H9 (cell line): ENCODE measurements at regions not wholly inside any gene's neighbourhood (a gene's known extent, or its start where the extent isn't known, plus 50 kb on each side); places are given as distances from the start of the nearest gene placed in this dataset.

Source experiments
- DNase-seq: peaks from one replicate; pipeline ENCODE4 v3.0.0-alpha.2; 2017
- H2AFZ ChIP-seq: one replicate; pipeline ENCODE4 v1.6.1; 2013; ENCODE audit warnings: mild to moderate bottlenecking, low read length, control low read depth, moderate library complexity
- H2AK5ac ChIP-seq: 2 replicates; pipeline ENCODE4 v1.6.1; 2013; ENCODE audit warnings: low read length, control low read depth, mixed read lengths; ENCODE audit not compliant: insufficient read length
- H2BK120ac ChIP-seq: one replicate; pipeline ENCODE4 v1.6.1; 2013; ENCODE audit warnings: low read depth, mild to moderate bottlenecking, low read length, control low read depth, inconsistent platforms; ENCODE audit not compliant: poor library complexity, severe bottlenecking
- H2BK12ac ChIP-seq: 2 replicates; pipeline ENCODE4 v1.6.1; 2013; ENCODE audit warnings: low read length, control low read depth, mixed read lengths, low read depth; ENCODE audit not compliant: insufficient read length
- H2BK15ac ChIP-seq: 2 replicates; pipeline ENCODE4 v1.6.1; 2013; ENCODE audit warnings: low read depth, low read length, control low read depth
- H2BK20ac ChIP-seq: one replicate; pipeline ENCODE4 v1.6.1; 2013; ENCODE audit warnings: low read depth, mild to moderate bottlenecking, low read length, control low read depth, inconsistent platforms; ENCODE audit not compliant: poor library complexity, severe bottlenecking
- H2BK5ac ChIP-seq: 2 replicates; pipeline ENCODE4 v1.6.1; 2013; ENCODE audit warnings: low read length, control low read depth, mixed read lengths; ENCODE audit not compliant: insufficient read length
- H3K14ac ChIP-seq: 2 replicates; pipeline ENCODE4 v1.6.1; 2013; ENCODE audit warnings: low read length, control low read depth; ENCODE audit not compliant: insufficient read depth
- H3K18ac ChIP-seq: 2 replicates; pipeline ENCODE4 v1.6.1; 2013; ENCODE audit warnings: low read depth, mild to moderate bottlenecking, mixed read lengths, low read length, control low read depth; ENCODE audit not compliant: insufficient read length
- H3K23ac ChIP-seq: 2 replicates; pipeline ENCODE4 v1.6.1; 2013; ENCODE audit warnings: low read length, control low read depth, mixed read lengths, low read depth; ENCODE audit not compliant: insufficient read length
- H3K23me2 ChIP-seq: 2 replicates; pipeline ENCODE4 v1.6.1; 2013; ENCODE audit warnings: low read depth, mild to moderate bottlenecking, mixed read lengths, low read length, control low read depth; ENCODE audit not compliant: insufficient read length, poor library complexity, severe bottlenecking
- H3K27ac ChIP-seq: 2 replicates; pipeline ENCODE4 v1.5.1; 2013; ENCODE audit warnings: low read length, control low read depth, mixed read lengths, low read depth; ENCODE audit not compliant: insufficient read length
- H3K27me3 ChIP-seq: 2 replicates; pipeline ENCODE4 v1.6.1; 2013; ENCODE audit warnings: low read length, control low read depth, inconsistent platforms; ENCODE audit not compliant: insufficient read depth
- H3K4ac ChIP-seq: 2 replicates; pipeline ENCODE4 v1.6.1; 2013; ENCODE audit warnings: low read depth, mild to moderate bottlenecking, control low read depth, inconsistent platforms, low read length, moderate library complexity
- H3K4me1 ChIP-seq: 2 replicates; pipeline ENCODE4 v1.6.1; 2013; ENCODE audit warnings: low read length, control low read depth, inconsistent platforms; ENCODE audit not compliant: insufficient read depth
- H3K4me2 ChIP-seq: 2 replicates; pipeline ENCODE4 v1.6.1; 2013; ENCODE audit warnings: low read length, control low read depth, mixed read lengths; ENCODE audit not compliant: insufficient read length, insufficient read depth
- H3K56ac ChIP-seq: 2 replicates; pipeline ENCODE4 v1.6.1; 2013; ENCODE audit warnings: low read depth, mild to moderate bottlenecking, mixed read lengths, low read length, control low read depth; ENCODE audit not compliant: insufficient read length
- H3K79me1 ChIP-seq: 2 replicates; pipeline ENCODE4 v1.6.1; 2013; ENCODE audit warnings: low read depth, mild to moderate bottlenecking, moderate library complexity, low read length, control low read depth, inconsistent platforms; ENCODE audit not compliant: insufficient read depth, poor library complexity, severe bottlenecking
- H3K79me2 ChIP-seq: 2 replicates; pipeline ENCODE4 v1.6.1; 2013; ENCODE audit warnings: low read length, control low read depth, inconsistent platforms; ENCODE audit not compliant: insufficient read depth
- H3K9ac ChIP-seq: 2 replicates; pipeline ENCODE4 v1.6.1; 2013; ENCODE audit warnings: low read length, control low read depth, mixed read lengths; ENCODE audit not compliant: insufficient read length; ENCODE audit errors: extremely low read depth
- H3K9me3 ChIP-seq: one replicate; pipeline ENCODE4 v1.6.1; 2013; ENCODE audit warnings: low read depth, low read length, inconsistent platforms; ENCODE audit not compliant: control insufficient read depth
- H3T11ph ChIP-seq: one replicate; pipeline ENCODE4 v1.6.1; 2013; ENCODE audit warnings: mild to moderate bottlenecking, low read length, control low read depth, inconsistent platforms
- H4K20me1 ChIP-seq: one replicate; pipeline ENCODE4 v1.6.1; 2013; ENCODE audit not compliant: control insufficient read depth, insufficient read length, insufficient read depth
- H4K5ac ChIP-seq: 2 replicates; pipeline ENCODE4 v1.6.1; 2013; ENCODE audit warnings: low read depth, mild to moderate bottlenecking, mixed read lengths, low read length, control low read depth; ENCODE audit not compliant: insufficient read length
- H4K8ac ChIP-seq: replicated peaks from 2 replicates; pipeline ENCODE4 v1.6.1; 2013; ENCODE audit warnings: low read length, control low read depth, mixed read lengths, low read depth; ENCODE audit not compliant: insufficient read length
- H4K91ac ChIP-seq: 2 replicates; pipeline ENCODE4 v1.6.1; 2013; ENCODE audit warnings: low read depth, mild to moderate bottlenecking, moderate library complexity, mixed read lengths, low read length, control low read depth; ENCODE audit not compliant: insufficient read length
- H3K27ac Mint-ChIP-seq, 3 experiments: 2 replicates in 2 of 3; 3 replicates in 1 of 3; pipeline ENCODE4 v1.8.0; 2020 to 2021; ENCODE audit warnings: mixed read lengths in 3 of 3, mild to moderate bottlenecking in 1 of 3, moderate library complexity in 1 of 3
- H3K27me3 Mint-ChIP-seq: 2 replicates; pipeline ENCODE4 v1.8.0; 2021; ENCODE audit warnings: low read depth, mild to moderate bottlenecking, moderate library complexity, mixed read lengths
- H3K36me3 Mint-ChIP-seq, 3 experiments: 2 replicates in 2 of 3; 3 replicates in 1 of 3; pipeline ENCODE4 v1.8.0; 2020 to 2021; ENCODE audit warnings: low read depth in 3 of 3, mixed read lengths in 3 of 3; ENCODE audit not compliant: insufficient read depth in 1 of 3
- H3K4me1 Mint-ChIP-seq, 2 experiments: 2 replicates each; pipeline ENCODE4 v1.8.0; 2020; ENCODE audit warnings: mixed read lengths in 2 of 2
- H3K4me3 Mint-ChIP-seq, 2 experiments: 2 replicates in 1 of 2; 3 replicates in 1 of 2; pipeline ENCODE4 v1.8.0; 2020 to 2021; ENCODE audit warnings: mild to moderate bottlenecking in 2 of 2, mixed read lengths in 2 of 2, moderate library complexity in 1 of 2
- H3K9me3 Mint-ChIP-seq, 2 experiments: 2 replicates in 1 of 2; 3 replicates in 1 of 2; pipeline ENCODE4 v1.8.0; 2020; ENCODE audit warnings: mild to moderate bottlenecking in 2 of 2, mixed read lengths in 2 of 2, moderate library complexity in 1 of 2
- CTCF ChIP-seq: fragments of 200-600 bp; sonication (generic); conservative IDR thresholded peaks from 3 replicates; pipeline ENCODE4 v1.8.0; 2021; ENCODE audit warnings: antibody characterized with exemption, mild to moderate bottlenecking
- WGBS: extraction: QIAGEN DNeasy Blood & Tissue Kit; methylation state at CpG from one replicate; pipeline ENCODE4 v1.1.7; 2013; ENCODE audit warnings: missing lambda C conversion rate, low lambda C conversion rate, mixed read lengths; ENCODE audit not compliant: insufficient read length; ENCODE audit errors: extremely low coverage; 5-methylcytosine and 5-hydroxymethylcytosine counted together

DNA sequence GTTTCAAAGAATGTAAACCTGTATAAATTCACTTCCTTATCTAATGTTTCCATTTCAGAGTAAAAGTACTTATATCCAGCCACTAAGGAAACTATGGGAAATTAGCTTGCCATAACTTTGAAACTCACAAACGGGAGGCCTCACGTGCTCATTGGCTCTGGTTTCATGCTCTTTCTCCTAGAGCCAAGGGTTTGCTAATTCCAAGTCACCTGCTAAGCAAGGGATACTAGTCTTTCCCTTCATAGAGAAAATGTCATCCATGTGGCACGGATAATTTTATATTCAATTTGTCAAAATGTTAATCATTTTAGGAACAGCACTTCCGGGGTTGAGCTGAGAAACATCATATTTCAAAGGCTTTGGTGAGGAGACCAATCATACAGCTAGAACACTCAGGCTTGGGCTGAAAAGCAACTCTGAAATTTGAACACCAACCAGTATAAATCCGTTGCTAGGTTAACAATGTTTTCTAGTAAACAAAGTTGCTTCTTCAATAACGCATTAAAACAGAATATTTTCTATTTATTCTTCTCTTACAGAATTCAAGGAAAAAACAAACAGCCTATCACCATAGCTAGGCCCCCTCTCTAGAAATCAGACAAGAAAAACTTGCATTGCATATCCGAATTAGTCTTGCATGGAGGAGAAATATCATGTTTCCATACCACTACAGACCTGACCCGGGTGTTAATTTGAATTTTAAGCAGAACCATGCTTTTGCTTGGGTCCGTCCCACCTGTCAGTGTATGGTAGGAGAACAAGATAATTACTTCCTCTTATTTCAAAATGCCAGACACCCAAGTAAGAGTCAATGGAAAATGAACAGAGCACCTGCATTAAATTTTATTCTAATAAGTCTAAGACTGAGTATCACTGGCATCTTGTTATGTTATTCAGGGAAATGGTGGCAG is 196.1 kb upstream of the ESRRG start:
- Histone ChIP-seq H3K23me2 (no peaks in the 10 kb centered on the region), H3K14ac (no peak overlapping the region), H4K8ac (no peak overlapping the region), H2BK120ac (no peak overlapping the region), H2BK15ac (no peak overlapping the region), H2BK12ac (no peak overlapping the region), H2AK5ac (no peak overlapping the region), H3K23ac (no peak overlapping the region), H3K4ac (no peak overlapping the region), H3K9ac (no peak overlapping the region), H2BK20ac (no peak overlapping the region), H3K27me3 (no peaks in the 10 kb centered on the region), H3T11ph (no peak overlapping the region), H3K79me1 (no peaks in the 10 kb centered on the region), H2AFZ (no peak overlapping the region), H4K91ac (no peak overlapping the region), H3K4me1 (no peaks in the 10 kb centered on the region), H4K5ac (no peak overlapping the region), H3K9me3 (no peaks in the 10 kb centered on the region), H3K79me2 (no peaks in the 10 kb centered on the region), H3K27ac (no peak overlapping the region), H2BK5ac (no peak overlapping the region), H4K20me1 (no peaks in the 10 kb centered on the region), H3K18ac (no peak overlapping the region), H3K56ac (no peak overlapping the region), H3K4me2 (no peak overlapping the region)
- DNase-seq = no peak
- no CpG with 5 or more reads among the region's 9 CpGs for WGBS
- H3K36me3 Mint-ChIP-seq = no peaks in the 10 kb centered on the region
- no peaks in the 10 kb centered on the region for H3K9me3 Mint-ChIP-seq
- peaks cover 10 to 13% of the 10 kb centered on the region in 2 experiments; a peak in 3 of 4 replicates for H3K4me1 Mint-ChIP-seq
- no peak overlapping the region for H3K27ac Mint-ChIP-seq
- TF ChIP-seq CTCF = no peak
- no peaks in the 10 kb centered on the region for H3K27me3 Mint-ChIP-seq
- no peak overlapping the region for H3K4me3 Mint-ChIP-seq
